Transverse colon (tissue), 4 donors: ENCODE measurements at regions not wholly inside any gene's neighbourhood (a gene's known extent, or its start where the extent isn't known, plus 50 kb on each side); places are given as distances from the start of the nearest gene placed in this dataset.

Experiments used
- DNase-seq: peaks from one replicate; pipeline ENCODE4 v3.0.0-alpha.2; 2019
- H3K27ac ChIP-seq, 4 donors: fragments of 200-600 bp; sonication (generic); 2 replicates each; pipeline ENCODE4 v1.5.1; 2016 to 2018; ENCODE audit warnings: inconsistent platforms in 4 of 4
- H3K27me3 ChIP-seq: fragments of 200-600 bp; sonication (generic); 2 replicates; pipeline ENCODE4 v1.5.1; 2017; ENCODE audit warnings: inconsistent platforms
- H3K36me3 ChIP-seq, 4 donors: fragments of 200-600 bp; sonication (generic); 2 replicates each; pipeline ENCODE4 v1.5.1; 2017 to 2019; ENCODE audit warnings: inconsistent platforms in 4 of 4
- H3K4me1 ChIP-seq, 4 donors: fragments of 200-600 bp; sonication (generic); 2 replicates each; pipeline ENCODE4 v1.5.1; 2017 to 2020; ENCODE audit warnings: inconsistent platforms in 4 of 4
- H3K4me3 ChIP-seq, 4 donors: fragments of 200-600 bp; sonication (generic); 1 replicate in 1 of 4; 2 replicates in 3 of 4; pipeline versions ENCODE4 v1.5.1 to v1.6.1; 2017 to 2019; ENCODE audit warnings: inconsistent platforms in 4 of 4
- H3K9me3 ChIP-seq, 2 donors: fragments of 200-600 bp; sonication (generic); 2 replicates each; pipeline ENCODE4 v1.5.1; 2017 to 2019; ENCODE audit warnings: inconsistent platforms in 2 of 2
- CTCF ChIP-seq, 5 experiments: fragments of 200-600 bp in 3 of 5; fragments of 450-650 bp in 2 of 5; sonication (generic) in 3 of 5; IDR thresholded peaks; 1 replicate in 2 of 5; 2 replicates in 3 of 5; pipeline ENCODE4 v1.5.1; 2016 to 2017; ENCODE audit warnings: antibody characterized with exemption in 5 of 5, inconsistent platforms in 3 of 5, mild to moderate bottlenecking in 2 of 5, moderate library complexity in 1 of 5
- EP300 ChIP-seq: sonication (generic); formaldehyde crosslinking; IDR thresholded peaks from one replicate; pipeline ENCODE4 v1.6.1; 2017; ENCODE audit warnings: antibody characterized with exemption, low read depth
- POLR2A ChIP-seq: fragments of 450-650 bp; IDR thresholded peaks from one replicate; pipeline ENCODE4 v1.6.1; 2016; ENCODE audit warnings: antibody characterized with exemption, mild to moderate bottlenecking, moderate library complexity
- POLR2AphosphoS5 ChIP-seq, 3 donors: sonication (generic); formaldehyde crosslinking; IDR thresholded peaks; one replicate each; pipeline ENCODE4 v1.6.1; 2016; ENCODE audit warnings: antibody characterized with exemption in 3 of 3
- WGBS, 2 donors: methylation state at CpG; one replicate each; pipeline ENCODE4 v1.1.5; 2018; ENCODE audit warnings: low coverage in 1 of 2; 5-methylcytosine and 5-hydroxymethylcytosine counted together
- in situ Hi-C, 4 donors: fragments of 200-750 bp; cut with MboI; loops; one replicate each; pipeline versions ENCODE4 v1.15.0 to v1.15.1; 2017; ENCODE audit warnings: low sequenced_read_pairs in 3 of 4, low pct_ligation_motif_present in 1 of 4, low pct_unique_long_range_greater_than_20kb in 1 of 4
- intact Hi-C: fragments of 100-400 bp; cut with DNase I; formaldehyde crosslinking; loops from one replicate; pipeline ENCODE4 v1.15.1; 2023; ENCODE audit warnings: low total_unique reads

- TF ChIP-seq POLR2AphosphoS5 (IDR thresholded peaks at IDR 0.05): no peak
- no peak for TF ChIP-seq CTCF (IDR thresholded peaks at IDR 0.05)
- TF ChIP-seq EP300: no peak
- TF ChIP-seq POLR2A: no peak
- Histone ChIP-seq H3K27ac (no peak overlapping the region), H3K36me3 (no peaks in the 10 kb centered on the region), H3K9me3 (no peaks in the 10 kb centered on the region), H3K4me1 (peaks cover 0 to 8% (median 0%) of the 10 kb centered on the region in 4 donors), H3K4me3 (no peak overlapping the region), H3K27me3 (no peaks in the 10 kb centered on the region)
- WGBS, 2 donors: 70 to 77% methylated on average over 2 of the region's 2 CpGs
- in situ Hi-C loops: no loop called here
- intact Hi-C loops: no loop called here
- no peak for DNase-seq
Measured at GRCh38 chr5:110256298-110256697, 470.2 kb downstream of the TMEM232 start.

GRCh38 chr5:110257971-110258370, 468.5 kb downstream of the TMEM232 start:
- DNase-seq: no peak
- Histone ChIP-seq H3K4me1 (peaks cover 0 to 8% (median 0%) of the 10 kb centered on the region in 4 donors), H3K36me3 (no peaks in the 10 kb centered on the region), H3K9me3 (no peaks in the 10 kb centered on the region), H3K4me3 (no peak overlapping the region), H3K27ac (peak overlapping the region in 1 of 4 donors; percentile 5), H3K27me3 (no peaks in the 10 kb centered on the region)
- in situ Hi-C loops: no loop called here
- 70 to 76% methylated on average over 6 of the region's 6 CpGs for WGBS, 2 donors
- TF ChIP-seq POLR2AphosphoS5 (IDR thresholded peaks at IDR 0.05) (no peak), CTCF (IDR thresholded peaks at IDR 0.05) (no peak), EP300 (no peak), POLR2A (no peak)
- intact Hi-C loops: no loop called here

- Histone ChIP-seq H3K9me3 (no peaks in the 10 kb centered on the region), H3K27me3 (no peaks in the 10 kb centered on the region), H3K4me1 (peaks cover 0 to 8% (median 0%) of the 10 kb centered on the region in 4 donors), H3K4me3 (no peak overlapping the region), H3K36me3 (no peaks in the 10 kb centered on the region), H3K27ac (peak overlapping the region in 1 of 4 donors; percentile 5)
- WGBS, 2 donors: 72 to 83% methylated on average over 1 to 5 of the region's 5 CpGs
- TF ChIP-seq POLR2A (no peak), CTCF (IDR thresholded peaks at IDR 0.05) (no peak), EP300 (no peak), POLR2AphosphoS5 (IDR thresholded peaks at IDR 0.05) (no peak)
- intact Hi-C loops (no loop called here), in situ Hi-C loops (no loop called here)
- no peak for DNase-seq
Measured at GRCh38 chr5:110258460-110259216, 467.8 kb downstream of the TMEM232 start.

- no peaks in the 10 kb centered on the region for H3K36me3 ChIP-seq
- TF ChIP-seq POLR2A (no peak), CTCF (IDR thresholded peaks at IDR 0.05) (no peak), POLR2AphosphoS5 (IDR thresholded peaks at IDR 0.05) (no peak), EP300 (no peak)
- no peak for DNase-seq
- no peak overlapping the region for H3K4me3 ChIP-seq
- H3K4me1 ChIP-seq: peaks cover 0 to 8% (median 0%) of the 10 kb centered on the region in 4 donors
- no peaks in the 10 kb centered on the region for H3K9me3 ChIP-seq
- intact Hi-C loops: no loop called here
- H3K27me3 ChIP-seq: no peaks in the 10 kb centered on the region
- no peak overlapping the region for H3K27ac ChIP-seq
- in situ Hi-C loops: no loop called here
Measured at GRCh38 chr5:110262749-110263148, 463.7 kb downstream of the TMEM232 start.
